ENCODE measurements at regions not wholly inside any gene's neighbourhood (a gene's known extent, or its start where the extent isn't known, plus 50 kb on each side); places are given as distances from the start of the nearest gene placed in this dataset.

DNA sequence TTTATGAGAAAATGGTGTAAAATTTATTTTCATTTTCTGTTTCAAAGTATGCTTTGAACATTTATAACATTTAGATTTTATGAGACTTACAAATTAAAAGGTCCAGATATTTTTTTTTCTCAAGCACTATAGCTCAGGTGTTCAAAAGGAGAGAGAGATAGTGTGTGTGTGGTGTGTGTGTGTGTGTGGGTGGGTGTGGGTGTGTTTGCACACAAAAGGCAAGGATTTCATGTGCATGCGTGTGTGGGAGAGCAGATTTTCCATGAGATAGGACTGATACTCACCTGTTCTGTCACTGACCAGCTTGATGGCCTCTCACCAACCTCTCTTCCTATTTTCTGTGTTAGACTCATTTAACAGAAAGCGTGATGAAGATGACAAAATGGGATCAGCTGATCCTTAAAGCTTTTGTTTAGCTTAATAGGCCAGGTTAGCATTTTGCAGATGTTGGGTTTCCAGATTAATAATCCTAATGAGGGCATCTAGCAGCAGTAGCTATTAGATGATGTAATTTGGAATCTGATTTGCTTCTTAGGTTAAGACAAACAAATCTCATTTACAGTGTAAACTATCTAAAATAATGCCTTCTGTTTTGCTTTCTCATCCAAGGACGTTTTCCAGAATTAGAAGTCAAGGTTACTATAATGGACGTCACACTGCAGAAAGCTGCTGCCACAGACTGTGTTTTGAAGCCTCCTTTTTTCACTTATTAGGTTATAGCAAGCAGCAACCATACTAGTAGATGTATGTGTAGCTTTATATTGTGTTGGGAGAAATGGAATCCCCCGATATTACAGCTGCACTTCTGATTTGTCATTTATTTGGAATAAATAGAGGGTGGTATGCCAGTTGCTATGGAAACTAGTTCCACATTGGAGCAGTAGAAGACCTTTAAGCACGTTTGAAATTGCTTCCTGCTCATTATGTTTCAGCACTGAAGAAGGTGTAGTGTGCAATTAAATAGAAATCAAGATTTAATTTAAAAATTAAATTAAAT, 355.6 kb downstream of the TAF11L14 start:
- TF ChIP-seq, protein P1, sequence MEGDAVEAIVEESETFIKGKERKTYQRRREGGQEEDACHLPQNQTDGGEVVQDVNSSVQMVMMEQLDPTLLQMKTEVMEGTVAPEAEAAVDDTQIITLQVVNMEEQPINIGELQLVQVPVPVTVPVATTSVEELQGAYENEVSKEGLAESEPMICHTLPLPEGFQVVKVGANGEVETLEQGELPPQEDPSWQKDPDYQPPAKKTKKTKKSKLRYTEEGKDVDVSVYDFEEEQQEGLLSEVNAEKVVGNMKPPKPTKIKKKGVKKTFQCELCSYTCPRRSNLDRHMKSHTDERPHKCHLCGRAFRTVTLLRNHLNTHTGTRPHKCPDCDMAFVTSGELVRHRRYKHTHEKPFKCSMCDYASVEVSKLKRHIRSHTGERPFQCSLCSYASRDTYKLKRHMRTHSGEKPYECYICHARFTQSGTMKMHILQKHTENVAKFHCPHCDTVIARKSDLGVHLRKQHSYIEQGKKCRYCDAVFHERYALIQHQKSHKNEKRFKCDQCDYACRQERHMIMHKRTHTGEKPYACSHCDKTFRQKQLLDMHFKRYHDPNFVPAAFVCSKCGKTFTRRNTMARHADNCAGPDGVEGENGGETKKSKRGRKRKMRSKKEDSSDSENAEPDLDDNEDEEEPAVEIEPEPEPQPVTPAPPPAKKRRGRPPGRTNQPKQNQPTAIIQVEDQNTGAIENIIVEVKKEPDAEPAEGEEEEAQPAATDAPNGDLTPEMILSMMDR (conservative IDR thresholded peaks at IDR 0.05 in 1 of 2, IDR thresholded peaks at IDR 0.05 in 1 of 2; ENCODE audit: extremely low read depth in 1 of 2, insufficient read depth in 1 of 2, low read depth in 1 of 2, low read length in 2 of 2): no peak
- no peak for TF ChIP-seq EZH2 (IDR thresholded peaks at IDR 0.05; ENCODE audit: borderline replicate concordance, low read length)
